SK-N-SH treated with all-trans-retinoic acid at 6 μM for 48 hours (cell line): ENCODE measurements at regions not wholly inside any gene's neighbourhood (a gene's known extent, or its start where the extent isn't known, plus 50 kb on each side); places are given as distances from the start of the nearest gene placed in this dataset.
"Not testable (repeated sequence)": the region's sequence is repeated elsewhere in the genome, so short reads cannot be mapped to it uniquely, and the experiment has no call there.

Experiments used
- ATAC-seq: fragments of 200-7000 bp; cut with Tn5 transposase; 3 replicates; pipeline ENCODE4 v1.9.1; 2020; ENCODE audit warnings: mild to moderate bottlenecking, moderate library complexity
- ARNTL ChIP-seq: fragments of 450-650 bp; formaldehyde crosslinking; IDR thresholded peaks from 2 replicates; pipeline ENCODE4 v1.5.0; 2020; ENCODE audit warnings: low read depth, mild to moderate bottlenecking, moderate library complexity, borderline replicate concordance
- BACH2 ChIP-seq: fragments of 250-450 bp; sonication (Bioruptor Pico); IDR thresholded peaks from 2 replicates; pipeline ENCODE4 v1.9.0; 2021; ENCODE audit warnings: mild to moderate bottlenecking, borderline replicate concordance
- CREB5 ChIP-seq: fragments of 250-450 bp; sonication (Bioruptor Pico); IDR thresholded peaks from 2 replicates; pipeline ENCODE4 v1.5.1; 2020; ENCODE audit warnings: low read depth, mild to moderate bottlenecking, moderate library complexity
- CSDC2 ChIP-seq: fragments of 250-450 bp; sonication (Bioruptor Pico); IDR thresholded peaks from 2 replicates; pipeline ENCODE4 v1.5.0; 2020; ENCODE audit warnings: mild to moderate bottlenecking, moderate library complexity
- CSRNP3 ChIP-seq: fragments of 250-450 bp; sonication (Bioruptor Pico); IDR thresholded peaks from 2 replicates; pipeline ENCODE4 v1.5.1; 2021; ENCODE audit warnings: mild to moderate bottlenecking, moderate library complexity
- ESRRG ChIP-seq: fragments of 250-450 bp; sonication (Bioruptor Pico); IDR thresholded peaks from 2 replicates; pipeline ENCODE4 v1.6.1; 2021; ENCODE audit warnings: mild to moderate bottlenecking
- GLIS3 ChIP-seq: fragments of 250-450 bp; sonication (Bioruptor Pico); IDR thresholded peaks from 2 replicates; pipeline ENCODE4 v1.5.0; 2020; ENCODE audit warnings: mild to moderate bottlenecking, moderate library complexity
- ISL1 ChIP-seq: fragments of 250-450 bp; sonication (Bioruptor Pico); IDR thresholded peaks from 2 replicates; pipeline ENCODE4 v2.1.2; 2022; ENCODE audit warnings: mild to moderate bottlenecking, moderate library complexity
- OSR1 ChIP-seq: fragments of 250-450 bp; sonication (Bioruptor Pico); IDR thresholded peaks from 2 replicates; pipeline ENCODE4 v1.8.0; 2022; ENCODE audit warnings: moderate library complexity, mild to moderate bottlenecking, inconsistent platforms
- PATZ1 ChIP-seq: fragments of 250-450 bp; sonication (Bioruptor Pico); IDR thresholded peaks from 2 replicates; pipeline ENCODE4 v1.8.0; 2020; ENCODE audit warnings: mild to moderate bottlenecking, moderate library complexity, borderline replicate concordance
- POU6F1 ChIP-seq: fragments of 250-450 bp; sonication (Bioruptor Pico); IDR thresholded peaks from 2 replicates; pipeline ENCODE4 v1.8.0; 2021; ENCODE audit warnings: low read depth, mild to moderate bottlenecking, moderate library complexity, borderline replicate concordance
- PPARA ChIP-seq: fragments of 250-450 bp; sonication (Bioruptor Pico); IDR thresholded peaks from 2 replicates; pipeline ENCODE4 v1.5.0; 2020; ENCODE audit warnings: mild to moderate bottlenecking, borderline replicate concordance
- RARB ChIP-seq: fragments of 250-450 bp; sonication (Bioruptor Pico); IDR thresholded peaks from 2 replicates; pipeline ENCODE4 v1.8.0; 2021; ENCODE audit warnings: mild to moderate bottlenecking, moderate library complexity
- SNAI2 ChIP-seq: fragments of 250-450 bp; sonication (Bioruptor Pico); IDR thresholded peaks from 2 replicates; pipeline ENCODE4 v1.5.0; 2020; ENCODE audit warnings: mild to moderate bottlenecking, moderate library complexity
- TCF4 ChIP-seq: fragments of 250-450 bp; sonication (Bioruptor Pico); IDR thresholded peaks from 2 replicates; pipeline ENCODE4 v1.8.0; 2021; ENCODE audit warnings: mild to moderate bottlenecking, moderate library complexity, borderline replicate concordance
- TOX ChIP-seq: fragments of 250-450 bp; sonication (Bioruptor Pico); IDR thresholded peaks from 2 replicates; pipeline ENCODE4 v1.8.0; 2021; ENCODE audit warnings: mild to moderate bottlenecking, moderate library complexity, borderline replicate concordance
- TSHZ2 ChIP-seq: fragments of 250-450 bp; sonication (Bioruptor Pico); IDR thresholded peaks from 2 replicates; pipeline ENCODE4 v1.5.0; 2020; ENCODE audit warnings: mild to moderate bottlenecking, moderate library complexity
- ZC3H10 ChIP-seq: fragments of 250-450 bp; sonication (Bioruptor Pico); IDR thresholded peaks from 2 replicates; pipeline ENCODE4 v1.5.1; 2021; ENCODE audit warnings: mild to moderate bottlenecking, moderate library complexity
- ZFP3 ChIP-seq: fragments of 250-450 bp; sonication (Bioruptor Pico); IDR thresholded peaks from 2 replicates; pipeline ENCODE4 v1.5.0; 2020; ENCODE audit warnings: mild to moderate bottlenecking, moderate library complexity
- ZFP30 ChIP-seq: fragments of 450-650 bp; formaldehyde crosslinking; IDR thresholded peaks from 2 replicates; pipeline ENCODE4 v1.5.0; 2022; ENCODE audit warnings: mild to moderate bottlenecking, moderate library complexity
- ZNF565 ChIP-seq: fragments of 450-650 bp; formaldehyde crosslinking; conservative IDR thresholded peaks from 2 replicates; pipeline ENCODE4 v1.5.0; 2020; ENCODE audit warnings: low read depth, mild to moderate bottlenecking, moderate library complexity
- ZNF70 ChIP-seq: fragments of 450-650 bp; formaldehyde crosslinking; IDR thresholded peaks from 2 replicates; pipeline ENCODE4 v1.5.0; 2020; ENCODE audit warnings: mild to moderate bottlenecking, moderate library complexity
- ZNF8 ChIP-seq: fragments of 450-650 bp; formaldehyde crosslinking; IDR thresholded peaks from 2 replicates; pipeline ENCODE4 v1.5.0; 2020; ENCODE audit warnings: mild to moderate bottlenecking, moderate library complexity

- no peak for TF ChIP-seq ZFP3 (CRISPR knock-in tag)
- no peak for TF ChIP-seq CREB5 (CRISPR knock-in tag)
- TF ChIP-seq TCF4 (CRISPR knock-in tag) = no peak
- TF ChIP-seq, all 23 proteins: peak for 0
Observed at GRCh38 chr9:23044549-23044948, 597.9 kb downstream of the DMRTA1 start.

GRCh38 chr9:23046026-23046425 is 599.4 kb downstream of the DMRTA1 start:
- ATAC-seq = not testable (repeated sequence)

More at GRCh38 chr9:23044549-23044948, 597.9 kb downstream of the DMRTA1 start:
- ATAC-seq = peak; percentile 66

- no peak for ATAC-seq
- TF ChIP-seq ZNF70 (CRISPR knock-in tag) (no peak), POU6F1 (no peak), TOX (CRISPR knock-in tag) (no peak), ZNF565 (CRISPR knock-in tag) (no peak), ZNF8 (CRISPR knock-in tag) (no peak), BACH2 (CRISPR knock-in tag) (no peak), CSRNP3 (CRISPR knock-in tag) (no peak), PPARA (no peak), ZFP30 (CRISPR knock-in tag) (no peak), PATZ1 (CRISPR knock-in tag) (no peak), OSR1 (CRISPR knock-in tag) (no peak), ZC3H10 (CRISPR knock-in tag) (no peak), SNAI2 (CRISPR knock-in tag) (no peak)
- TF ChIP-seq, all 23 proteins: peak for 0
Observed at GRCh38 chr9:23050548-23050947, 603.9 kb downstream of the DMRTA1 start.

- TF ChIP-seq ZFP30 (CRISPR knock-in tag) (no peak), OSR1 (CRISPR knock-in tag) (no peak), SNAI2 (CRISPR knock-in tag) (no peak), ZC3H10 (CRISPR knock-in tag) (no peak), TCF4 (CRISPR knock-in tag) (no peak), CREB5 (CRISPR knock-in tag) (no peak), GLIS3 (CRISPR knock-in tag) (no peak), CSDC2 (no peak), PPARA (no peak), ARNTL (CRISPR knock-in tag) (no peak), TSHZ2 (no peak), ZNF565 (CRISPR knock-in tag) (no peak), ESRRG (CRISPR knock-in tag) (no peak), ZNF70 (CRISPR knock-in tag) (no peak), ISL1 (CRISPR knock-in tag) (no peak), RARB (CRISPR knock-in tag) (no peak), POU6F1 (no peak), ZFP3 (CRISPR knock-in tag) (no peak)
- TF ChIP-seq, all 23 proteins: peak for 0
Observed at GRCh38 chr9:23073136-23073535, 626.5 kb downstream of the DMRTA1 start.

More at GRCh38 chr9:23073136-23073535, 626.5 kb downstream of the DMRTA1 start:
- no peak for ATAC-seq
